Chondrocyte (in vitro differentiated cells): ENCODE measurements at regions not wholly inside any gene's neighbourhood (a gene's known extent, or its start where the extent isn't known, plus 50 kb on each side); places are given as distances from the start of the nearest gene placed in this dataset.

ENCODE experiments used
- DNase-seq: peaks from one replicate; pipeline ENCODE4 v3.0.0; 2021; ENCODE audit warnings: mixed read lengths, low spot score
- H3K27ac Mint-ChIP-seq: one replicate; pipeline ENCODE4 v1.8.0; 2021; ENCODE audit warnings: mild to moderate bottlenecking, moderate library complexity, mixed read lengths; ENCODE audit not compliant: unreplicated experiment
- H3K27me3 Mint-ChIP-seq: 2 replicates; pipeline ENCODE4 v1.8.0; 2021; ENCODE audit warnings: low read depth, mixed read lengths
- H3K36me3 Mint-ChIP-seq: 2 replicates; pipeline ENCODE4 v1.8.0; 2021; ENCODE audit warnings: low read depth, mixed read lengths
- H3K4me1 Mint-ChIP-seq: 2 replicates; pipeline ENCODE4 v1.8.0; 2021; ENCODE audit warnings: low read depth, mild to moderate bottlenecking, mixed read lengths
- H3K4me3 Mint-ChIP-seq: one replicate; pipeline ENCODE4 v1.8.0; 2021; ENCODE audit warnings: mild to moderate bottlenecking, moderate library complexity, mixed read lengths; ENCODE audit not compliant: unreplicated experiment
- H3K9me3 Mint-ChIP-seq: 2 replicates; pipeline ENCODE4 v1.8.0; 2021; ENCODE audit warnings: low read depth, mixed read lengths
- TF ChIP-seq, protein P1 (sequence below): fragments of 200-600 bp; sonication (generic); IDR thresholded peaks from 2 replicates; pipeline ENCODE4 v1.5.0; 2021; ENCODE audit warnings: antibody characterized with exemption, mild to moderate bottlenecking, moderate library complexity

- H3K27ac Mint-ChIP-seq = no peak overlapping the region
- no peaks in the 10 kb centered on the region for H3K4me1 Mint-ChIP-seq
- TF ChIP-seq, protein P1, sequence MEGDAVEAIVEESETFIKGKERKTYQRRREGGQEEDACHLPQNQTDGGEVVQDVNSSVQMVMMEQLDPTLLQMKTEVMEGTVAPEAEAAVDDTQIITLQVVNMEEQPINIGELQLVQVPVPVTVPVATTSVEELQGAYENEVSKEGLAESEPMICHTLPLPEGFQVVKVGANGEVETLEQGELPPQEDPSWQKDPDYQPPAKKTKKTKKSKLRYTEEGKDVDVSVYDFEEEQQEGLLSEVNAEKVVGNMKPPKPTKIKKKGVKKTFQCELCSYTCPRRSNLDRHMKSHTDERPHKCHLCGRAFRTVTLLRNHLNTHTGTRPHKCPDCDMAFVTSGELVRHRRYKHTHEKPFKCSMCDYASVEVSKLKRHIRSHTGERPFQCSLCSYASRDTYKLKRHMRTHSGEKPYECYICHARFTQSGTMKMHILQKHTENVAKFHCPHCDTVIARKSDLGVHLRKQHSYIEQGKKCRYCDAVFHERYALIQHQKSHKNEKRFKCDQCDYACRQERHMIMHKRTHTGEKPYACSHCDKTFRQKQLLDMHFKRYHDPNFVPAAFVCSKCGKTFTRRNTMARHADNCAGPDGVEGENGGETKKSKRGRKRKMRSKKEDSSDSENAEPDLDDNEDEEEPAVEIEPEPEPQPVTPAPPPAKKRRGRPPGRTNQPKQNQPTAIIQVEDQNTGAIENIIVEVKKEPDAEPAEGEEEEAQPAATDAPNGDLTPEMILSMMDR = no peak
- H3K36me3 Mint-ChIP-seq = no peaks in the 10 kb centered on the region
- H3K27me3 Mint-ChIP-seq = no peaks in the 10 kb centered on the region
- H3K9me3 Mint-ChIP-seq = peaks cover 5% of the 10 kb centered on the region
- no peak overlapping the region for H3K4me3 Mint-ChIP-seq
- DNase-seq = no peak
Observed at GRCh38 chr18:78642296-78642951, 337.2 kb upstream of the SALL3 start.

DNA sequence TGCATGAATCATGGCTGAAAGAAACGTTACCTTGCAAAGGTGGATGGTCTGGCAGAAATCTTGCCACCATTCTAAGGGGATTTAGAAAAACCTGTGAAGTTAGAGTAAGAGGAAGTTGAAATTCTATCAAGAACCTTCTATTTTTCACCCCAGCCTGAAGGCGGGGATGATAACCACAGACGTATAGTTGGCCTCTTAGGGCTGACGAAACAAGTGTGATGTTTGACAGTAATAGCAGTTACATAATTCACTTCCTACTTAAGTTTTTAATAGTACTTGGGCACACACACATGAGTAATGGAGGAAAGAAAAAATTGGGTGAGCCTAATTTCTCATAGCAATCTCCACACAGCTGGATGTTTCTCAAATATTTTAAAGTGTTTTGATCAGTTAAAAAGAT, 336.6 kb upstream of the SALL3 start:
- no peak overlapping the region for H3K4me3 Mint-ChIP-seq
- no peaks in the 10 kb centered on the region for H3K27me3 Mint-ChIP-seq
- no peaks in the 10 kb centered on the region for H3K4me1 Mint-ChIP-seq
- no peak overlapping the region for H3K27ac Mint-ChIP-seq
- H3K36me3 Mint-ChIP-seq = no peaks in the 10 kb centered on the region
- TF ChIP-seq, protein P1 = no peak
- no peak for DNase-seq
- peaks cover 11% of the 10 kb centered on the region for H3K9me3 Mint-ChIP-seq

DNA sequence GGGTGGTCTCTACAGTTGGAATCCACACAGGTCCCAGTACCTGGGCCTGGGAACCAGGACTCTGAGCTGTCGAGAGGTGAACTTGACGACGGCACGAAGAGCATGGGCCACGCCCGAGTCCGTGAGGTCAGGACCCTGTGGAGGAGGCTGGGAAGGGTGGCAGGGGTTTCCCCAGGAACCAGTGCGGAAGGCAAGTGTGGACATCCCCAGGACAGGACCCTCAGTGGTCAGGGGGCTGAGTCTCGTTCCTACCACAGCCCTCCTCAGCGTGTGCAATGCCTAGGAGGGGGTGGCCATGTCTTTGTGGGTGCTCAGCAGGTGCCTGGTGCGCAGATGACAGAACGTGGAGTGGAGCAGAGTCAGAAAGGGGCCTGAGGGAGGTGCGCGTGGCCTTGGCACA, 335.6 kb upstream of the SALL3 start:
- H3K9me3 Mint-ChIP-seq = peaks cover 21% of the 10 kb centered on the region
- TF ChIP-seq, protein P1 = no peak
- H3K27me3 Mint-ChIP-seq = no peaks in the 10 kb centered on the region
- DNase-seq = no peak
- no peak overlapping the region for H3K4me3 Mint-ChIP-seq
- H3K27ac Mint-ChIP-seq = no peak overlapping the region
- no peaks in the 10 kb centered on the region for H3K4me1 Mint-ChIP-seq
- H3K36me3 Mint-ChIP-seq = no peaks in the 10 kb centered on the region

DNA sequence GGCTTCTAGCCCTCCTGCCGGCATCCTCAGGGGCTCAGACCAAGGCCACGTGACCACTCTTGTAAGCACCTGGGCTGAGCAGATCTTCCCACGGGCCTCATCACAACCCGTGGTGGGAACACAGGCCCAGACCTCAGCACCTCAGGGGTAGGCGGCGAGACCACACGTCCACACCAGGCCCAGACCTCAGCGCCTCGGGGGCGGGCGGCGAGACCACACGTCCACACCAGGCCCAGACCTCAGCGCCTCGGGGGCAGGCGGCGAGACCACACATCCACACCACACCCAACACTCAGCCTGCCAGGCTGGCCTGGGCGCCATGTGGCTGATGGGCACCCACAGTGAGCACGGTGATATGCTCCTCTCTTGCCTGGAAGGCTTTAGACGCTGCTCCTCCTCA, 334.4 kb upstream of the SALL3 start:
- H3K4me1 Mint-ChIP-seq = no peaks in the 10 kb centered on the region
- H3K27me3 Mint-ChIP-seq = no peaks in the 10 kb centered on the region
- peaks cover 26% of the 10 kb centered on the region for H3K9me3 Mint-ChIP-seq
- H3K27ac Mint-ChIP-seq = no peak overlapping the region
- TF ChIP-seq, protein P1 = no peak
- no peak overlapping the region for H3K4me3 Mint-ChIP-seq
- no peak for DNase-seq
- H3K36me3 Mint-ChIP-seq = no peaks in the 10 kb centered on the region

GRCh38 chr18:78647018-78647417, 332.6 kb upstream of the SALL3 start:
- TF ChIP-seq, protein P1 = no peak
- no peaks in the 10 kb centered on the region for H3K36me3 Mint-ChIP-seq
- H3K27me3 Mint-ChIP-seq = no peaks in the 10 kb centered on the region
- H3K4me3 Mint-ChIP-seq = no peak overlapping the region
- no peak overlapping the region for H3K27ac Mint-ChIP-seq
- H3K9me3 Mint-ChIP-seq = peaks cover 23% of the 10 kb centered on the region
- DNase-seq = no peak
- no peaks in the 10 kb centered on the region for H3K4me1 Mint-ChIP-seq
